GM12878 (cell line): ENCODE measurements at regions not wholly inside any gene's neighbourhood (a gene's known extent, or its start where the extent isn't known, plus 50 kb on each side); places are given as distances from the start of the nearest gene placed in this dataset.

Experiments used
- ATAC-seq: fragments of 200-7000 bp; cut with Tn5 transposase; 3 replicates; pipeline ENCODE4 v1.9.1; 2020; ENCODE audit warnings: mild to moderate bottlenecking, moderate library complexity
- BruUV-seq: library from RNA; stranded (reverse); fragments of 400-500 nt; replicated peaks from 2 replicates; lab custom pipeline; 2021; lab: Mats Ljungman, UMichigan
- CTCF ChIA-PET: fragments of 300-600 bp; sonication (Branson Sonifier 250); formaldehyde crosslinking; extraction: SDS; loops from one replicate; lab custom pipeline; 2021; ENCODE audit warnings: inconsistent platforms; lab: Yijun Ruan, JAX
- POLR2A ChIA-PET: fragments of 350-600 bp; formaldehyde crosslinking; extraction: SDS; loops from one replicate; lab custom pipeline; 2021; ENCODE audit warnings: inconsistent platforms; lab: Charles Lee
- RAD21 ChIA-PET: fragments of 300-600 bp; sonication (Branson Sonifier 250); formaldehyde crosslinking; loops from one replicate; lab custom pipeline; 2023; ENCODE audit warnings: antibody characterized with exemption; ENCODE audit not compliant: unreplicated experiment; lab: Charles Lee
- SMC1A ChIA-PET: fragments of 300-600 bp; sonication (Branson Sonifier 250); formaldehyde crosslinking; loops from one replicate; lab custom pipeline; 2023; ENCODE audit not compliant: unreplicated experiment, uncharacterized antibody; lab: Charles Lee
- DNase-seq: peaks from one replicate; pipeline ENCODE4 v3.0.0-alpha.2; 2011; ENCODE audit warnings: low read depth, low spot score
- FAIRE-seq: peaks from 3 replicates; lab custom pipeline; 2011; peaks lifted over from hg19 to GRCh38; lab: Jason Lieb, UNC
- H2AFZ ChIP-seq: 2 replicates; pipeline ENCODE4 v1.6.0; 2011; ENCODE audit warnings: low read depth, low read length, control low read depth; ENCODE audit not compliant: control insufficient read depth
- H3K27ac ChIP-seq: 2 replicates; pipeline ENCODE4 v1.5.1; 2011; ENCODE audit warnings: control low read depth; ENCODE audit not compliant: control insufficient read depth, insufficient read depth
- H3K27me3 ChIP-seq, 2 experiments: replicated peaks in 1 of 2; 2 replicates each; pipeline versions ENCODE4 v1.6.0 to v1.6.1; 2011; ENCODE audit warnings: low read length in 1 of 2; ENCODE audit not compliant: control insufficient read depth in 2 of 2, insufficient read depth in 2 of 2
- H3K36me3 ChIP-seq, 2 experiments: 2 replicates each; pipeline ENCODE4 v1.5.1; 2011; ENCODE audit warnings: low read length in 1 of 2; ENCODE audit not compliant: control insufficient read depth in 2 of 2, insufficient read depth in 2 of 2
- H3K4me1 ChIP-seq: 2 replicates; pipeline ENCODE4 v1.6.1; 2011; ENCODE audit warnings: mild to moderate bottlenecking, low read length, moderate library complexity, mixed read lengths; ENCODE audit not compliant: control insufficient read depth, insufficient read depth
- H3K4me2 ChIP-seq: 2 replicates; pipeline ENCODE4 v1.6.0; 2011; ENCODE audit warnings: control low read depth; ENCODE audit not compliant: control insufficient read depth, insufficient read depth
- H3K4me3 ChIP-seq: fragments of 200-600 bp; sonication (generic); 2 replicates; pipeline ENCODE4 v1.5.1; 2016
- H3K79me2 ChIP-seq: 2 replicates; pipeline ENCODE4 v1.6.0; 2011; ENCODE audit warnings: low read length; ENCODE audit not compliant: control insufficient read depth, insufficient read depth
- H3K9ac ChIP-seq: 2 replicates; pipeline ENCODE4 v1.8.0; 2011; ENCODE audit warnings: low read length, control low read depth, mixed read lengths; ENCODE audit not compliant: control insufficient read depth, insufficient read depth
- H3K9me3 ChIP-seq: replicated peaks from 3 replicates; pipeline ENCODE4 v1.5.1; 2011; ENCODE audit warnings: mild to moderate bottlenecking, low read length; ENCODE audit not compliant: control insufficient read depth, insufficient read depth
- H4K20me1 ChIP-seq: 2 replicates; pipeline ENCODE4 v1.6.0; 2011; ENCODE audit not compliant: control insufficient read depth, insufficient read depth
- CEBPB ChIP-seq, 2 experiments: fragments of 150-350 bp in 1 of 2; IDR thresholded peaks; 2 replicates each; pipeline ENCODE4 v1.6.1; 2012 to 2014; ENCODE audit warnings: low read depth in 2 of 2, low read length in 2 of 2, borderline replicate concordance in 1 of 2, inconsistent platforms in 1 of 2
- EED ChIP-seq: sonication (generic); IDR thresholded peaks from 2 replicates; pipeline ENCODE4 v1.6.1; 2016; ENCODE audit warnings: antibody characterized with exemption, low read depth
- HCFC1 ChIP-seq: fragments of 150-350 bp; IDR thresholded peaks from 2 replicates; pipeline ENCODE4 v1.6.1; 2014; ENCODE audit warnings: low read length
- IKZF1 ChIP-seq: fragments of 450-650 bp; conservative IDR thresholded peaks from 2 replicates; pipeline ENCODE4 v1.6.1; 2017; ENCODE audit warnings: antibody characterized with exemption, mild to moderate bottlenecking
- KDM1A ChIP-seq: fragments of 200-600 bp; sonication (generic); IDR thresholded peaks from 2 replicates; pipeline ENCODE4 v1.6.1; 2016; ENCODE audit warnings: borderline replicate concordance
- MTA2 ChIP-seq: fragments of 450-650 bp; IDR thresholded peaks from 2 replicates; pipeline ENCODE4 v1.6.1; 2016; ENCODE audit warnings: low read depth, mild to moderate bottlenecking, moderate library complexity
- MXI1 ChIP-seq: fragments of 150-350 bp; IDR thresholded peaks from 2 replicates; pipeline ENCODE4 v1.6.1; 2011; ENCODE audit warnings: low read depth, mild to moderate bottlenecking, inconsistent platforms, low read length, improper control_type of control experiment
- NKRF ChIP-seq: fragments of 450-650 bp; conservative IDR thresholded peaks from 2 replicates; pipeline ENCODE4 v1.6.1; 2017; ENCODE audit warnings: mild to moderate bottlenecking, moderate library complexity
- NR2C1 ChIP-seq: fragments of 450-650 bp; IDR thresholded peaks from 2 replicates; pipeline ENCODE4 v1.6.1; 2017; ENCODE audit warnings: antibody characterized with exemption, mild to moderate bottlenecking, moderate library complexity
- NR2C2 ChIP-seq: IDR thresholded peaks from 2 replicates; pipeline ENCODE4 v1.6.1; 2011; ENCODE audit warnings: borderline replicate concordance, low read depth; ENCODE audit not compliant: control insufficient read depth, insufficient read length
- RELA ChIP-seq: fragments of 450-650 bp; IDR thresholded peaks from 2 replicates; pipeline ENCODE4 v1.8.0; 2014; ENCODE audit warnings: borderline replicate concordance; ENCODE audit not compliant: partially characterized antibody
- SMARCA5 ChIP-seq: fragments of 450-650 bp; IDR thresholded peaks from 2 replicates; pipeline ENCODE4 v1.6.1; 2017; ENCODE audit warnings: mild to moderate bottlenecking
- TAF1 ChIP-seq: IDR thresholded peaks from 2 replicates; pipeline ENCODE4 v1.6.1; 2011; ENCODE audit warnings: mild to moderate bottlenecking, low read depth, low read length, borderline replicate concordance
- USF2 ChIP-seq: IDR thresholded peaks from 2 replicates; pipeline ENCODE4 v1.6.1; 2011; ENCODE audit warnings: low read depth, low read length, improper control_type of control experiment, borderline replicate concordance
- YBX1 ChIP-seq: fragments of 450-650 bp; IDR thresholded peaks from 2 replicates; pipeline ENCODE4 v1.6.1; 2016; ENCODE audit warnings: antibody characterized with exemption
- ZNF24 ChIP-seq: fragments of 450-650 bp; IDR thresholded peaks from 2 replicates; pipeline ENCODE4 v1.6.1; 2017; ENCODE audit warnings: antibody characterized with exemption, mild to moderate bottlenecking
- ZZZ3 ChIP-seq: IDR thresholded peaks from 2 replicates; pipeline ENCODE4 v1.6.1; 2011; ENCODE audit warnings: low read depth; ENCODE audit not compliant: control insufficient read depth, insufficient read length
- WGBS: methylation state at CpG from one replicate; pipeline ENCODE4 v1.1.6; 2016; ENCODE audit warnings: low lambda C conversion rate; ENCODE audit not compliant: insufficient replicate concordance, insufficient coverage; ENCODE audit errors: missing lambda C conversion rate; 5-methylcytosine and 5-hydroxymethylcytosine counted together
- in situ Hi-C: fragments of 300-500 bp; cut with MboI; formaldehyde crosslinking; loops from 9 replicates; pipeline ENCODE4 v1.14.3; 2018; ENCODE audit warnings: mixed read lengths
- intact Hi-C: fragments of 100-400 bp; cut with micrococcal nuclease; formaldehyde crosslinking; loops from one replicate; pipeline ENCODE4 v1.14.2; 2022; ENCODE audit not compliant: unreplicated experiment

- CTCF ChIA-PET: no interaction called here
- ATAC-seq: no peak
- in situ Hi-C loops: no loop called here
These were observed 73.0 kb upstream of the AFF3 start for GRCh38 chr2:100215371-100215770.

More at GRCh38 chr2:100215371-100215770, 73.0 kb upstream of the AFF3 start:
- FAIRE-seq (no peak), DNase-seq (no peak)
- Histone ChIP-seq H4K20me1 (no peaks in the 10 kb centered on the region), H3K9ac (no peak overlapping the region), H3K4me2 (no peak overlapping the region), H3K9me3 (no peaks in the 10 kb centered on the region), H3K27ac (no peak overlapping the region), H3K4me1 (no peaks in the 10 kb centered on the region), H3K27me3 (0 out of 4 replicates have a peak, but pooled peaks cover 0 to 1% of the 10 kb centered on the region in 2 experiments), H3K79me2 (no peaks in the 10 kb centered on the region), H3K36me3 (no peaks in the 10 kb centered on the region), H3K4me3 (no peak overlapping the region), H2AFZ (no peak overlapping the region)
- no TSS peak for BruUV-seq
- ChIA-PET SMC1A (no interaction called here), POLR2A (no interaction called here), RAD21 (no interaction called here)
- TF ChIP-seq HCFC1: no peak
- TF ChIP-seq ZNF24: no peak
- TF ChIP-seq USF2: no peak
- TF ChIP-seq EED: no peak
- no peak for TF ChIP-seq IKZF1
- TF ChIP-seq CEBPB (IDR thresholded peaks at IDR 0.05; ENCODE audit: borderline replicate concordance in 1 of 2, low read depth in 2 of 2, low read length in 2 of 2): no peak
- TF ChIP-seq NKRF: no peak
- no peak for TF ChIP-seq YBX1
- TF ChIP-seq ZZZ3: no peak
- no peak for TF ChIP-seq NR2C2
- no peak for TF ChIP-seq NR2C1
- no peak for TF ChIP-seq MXI1
- no peak for TF ChIP-seq MTA2
- TF ChIP-seq KDM1A: no peak
- TF ChIP-seq SMARCA5: no peak
- no peak for TF ChIP-seq RELA
- TF ChIP-seq TAF1: no peak
- intact Hi-C loops: no loop called here
- 15% methylated on average over 6 of the region's 6 CpGs for WGBS
